NCI-H1092 (cell line): ENCODE measurements at regions not wholly inside any gene's neighbourhood (a gene's known extent, or its start where the extent isn't known, plus 50 kb on each side); places are given as distances from the start of the nearest gene placed in this dataset.
"Not testable (repeated sequence)": the region's sequence is repeated elsewhere in the genome, so short reads cannot be mapped to it uniquely, and the experiment has no call there.

ENCODE experiments used
- DNase-seq: peaks from one replicate; lab custom pipeline; 2025; lab: John Stamatoyannopoulos, UW

GRCh38 chr3:181920409-181920808 lies 208.7 kb downstream of the SOX2 start:
- DNase-seq, result no peak

- DNase-seq, result no peak
Observed at GRCh38 chr3:181921220-181921619, 209.5 kb downstream of the SOX2 start.

- DNase-seq, result not testable (repeated sequence)
Observed at GRCh38 chr3:181925841-181926240, 214.1 kb downstream of the SOX2 start.

GRCh38 chr3:181929501-181929900 lies 217.8 kb downstream of the SOX2 start:
- DNase-seq, result no peak

GRCh38 chr3:181930105-181930504 lies 218.4 kb downstream of the SOX2 start:
- DNase-seq, result no peak

GRCh38 chr3:181932039-181932438 lies 220.3 kb downstream of the SOX2 start:
- DNase-seq, result no peak

- DNase-seq, result no peak
Observed at GRCh38 chr3:181933052-181933618, 221.4 kb downstream of the SOX2 start.

- no peak for DNase-seq
Observed at GRCh38 chr3:181935915-181936314, 224.2 kb downstream of the SOX2 start.

- no peak for DNase-seq
Observed at GRCh38 chr3:181936774-181937173, 225.0 kb downstream of the SOX2 start.

- DNase-seq, result not testable (repeated sequence)
Observed at GRCh38 chr3:181938580-181938979, 226.9 kb downstream of the SOX2 start.

- DNase-seq, result no peak
Observed at GRCh38 chr3:181940703-181941102, 229.0 kb downstream of the SOX2 start.

- DNase-seq, result no peak
Observed at GRCh38 chr3:181941250-181941649, 229.5 kb downstream of the SOX2 start.

GRCh38 chr3:181943285-181943684 lies 231.6 kb downstream of the SOX2 start:
- no peak for DNase-seq

- no peak for DNase-seq
Observed at GRCh38 chr3:181947606-181948005, 235.9 kb downstream of the SOX2 start.

- DNase-seq, result no peak
Observed at GRCh38 chr3:181948286-181948685, 236.6 kb downstream of the SOX2 start.

- no peak for DNase-seq
Observed at GRCh38 chr3:181952221-181952620, 240.5 kb downstream of the SOX2 start.

GRCh38 chr3:181952929-181953328 lies 241.2 kb downstream of the SOX2 start:
- no peak for DNase-seq

GRCh38 chr3:181955566-181955965 lies 243.8 kb downstream of the SOX2 start:
- no peak for DNase-seq

GRCh38 chr3:181956122-181956521 lies 244.4 kb downstream of the SOX2 start:
- DNase-seq, result no peak

- DNase-seq, result no peak
Observed at GRCh38 chr3:181966393-181966792, 254.7 kb downstream of the SOX2 start.

GRCh38 chr3:181969925-181970324 lies 258.2 kb downstream of the SOX2 start:
- no peak for DNase-seq

- DNase-seq, result no peak
Observed at GRCh38 chr3:181971424-181971823, 259.7 kb downstream of the SOX2 start.

GRCh38 chr3:181974198-181974597 lies 262.5 kb downstream of the SOX2 start:
- DNase-seq, result no peak

- DNase-seq, result no peak
Observed at GRCh38 chr3:181976526-181976925, 264.8 kb downstream of the SOX2 start.

- no peak for DNase-seq
Observed at GRCh38 chr3:181985386-181985785, 273.7 kb downstream of the SOX2 start.
